ENCODE measurements at regions not wholly inside any gene's neighbourhood (a gene's known extent, or its start where the extent isn't known, plus 50 kb on each side); places are given as distances from the start of the nearest gene placed in this dataset.

DNA sequence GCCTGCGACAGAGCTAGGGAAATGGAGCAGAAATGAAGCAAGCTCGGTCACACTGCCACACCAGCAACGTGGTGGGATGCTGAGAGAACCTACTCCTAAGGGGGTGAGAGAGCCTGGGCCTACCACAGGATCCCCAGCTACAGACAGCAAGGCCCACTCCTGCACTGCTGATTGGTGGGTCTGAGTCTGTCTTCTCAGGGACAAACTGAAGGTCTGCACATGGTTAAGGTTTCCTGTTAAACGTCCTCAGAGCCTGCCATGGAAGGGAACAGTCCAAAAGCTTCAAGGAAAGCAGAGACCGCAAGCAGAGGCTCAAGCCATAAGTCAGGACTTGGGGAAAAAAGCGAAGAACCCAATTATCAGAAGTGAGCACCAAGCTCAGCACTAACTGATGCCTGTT, 53.5 kb upstream of the MED4 start:
- no peak overlapping the region for H3K4me3 ChIP-seq
- FAIRE-seq = no peak
- in situ Hi-C loops (cut with MboI) = no loop called here
- BruUV-seq (replicated peaks) = no TSS peak
- no peak overlapping the region for H3K27ac ChIP-seq (ENCODE audit: extremely low read depth, low read depth, low read length)
- no peaks in the 10 kb centered on the region for H3K36me3 ChIP-seq (ENCODE audit: control insufficient read depth, insufficient read depth, low read length)
- intact Hi-C loops (cut with micrococcal nuclease) = no loop called here
- H3K27me3 ChIP-seq (ENCODE audit: control insufficient read depth in 2 of 2, insufficient read depth in 2 of 2, low read length in 2 of 2) = no peaks in the 10 kb centered on the region
- no peaks in the 10 kb centered on the region for H4K20me1 ChIP-seq (replicated peaks; ENCODE audit: control insufficient read depth, insufficient read depth, low read length)
- no peak overlapping the region for H3K4me2 ChIP-seq (ENCODE audit: insufficient read depth, low read length)
- 0 out of 2 replicates have a peak overlapping the region, but pooled peaks have one; percentile 55 for H2AFZ ChIP-seq (ENCODE audit: low read depth, low read length)
- no peaks in the 10 kb centered on the region for H3K79me2 ChIP-seq (ENCODE audit: control insufficient read depth, insufficient read depth, low read length)
- no peak for TF ChIP-seq NFE2L1 (tag; IDR thresholded peaks at IDR 0.05; ENCODE audit: borderline replicate concordance, low read depth)
- no peak for TF ChIP-seq ZNF431 (CRISPR knock-in tag; IDR thresholded peaks at IDR 0.05)
- no peak for TF ChIP-seq ZBTB26 (CRISPR knock-in tag; IDR thresholded peaks at IDR 0.05)
- no peak for TF ChIP-seq RNF2 (IDR thresholded peaks at IDR 0.05)
- no peak for TF ChIP-seq E2F8 (IDR thresholded peaks at IDR 0.05; ENCODE audit: low read depth, partially characterized antibody)
- no peak for TF ChIP-seq SRSF9 (IDR thresholded peaks at IDR 0.05; ENCODE audit: borderline replicate concordance, low read depth, low read length)
- no peak for TF ChIP-seq TCF7 (IDR thresholded peaks at IDR 0.05; ENCODE audit: borderline replicate concordance)
- no peak for TF ChIP-seq FOXA1 (IDR thresholded peaks at IDR 0.05; ENCODE audit: borderline replicate concordance)
- TF ChIP-seq LCOR (CRISPR knock-in tag; IDR thresholded peaks at IDR 0.05) = no peak
- TF ChIP-seq ARID2 (IDR thresholded peaks at IDR 0.05) = no peak
- TF ChIP-seq, protein P1, sequence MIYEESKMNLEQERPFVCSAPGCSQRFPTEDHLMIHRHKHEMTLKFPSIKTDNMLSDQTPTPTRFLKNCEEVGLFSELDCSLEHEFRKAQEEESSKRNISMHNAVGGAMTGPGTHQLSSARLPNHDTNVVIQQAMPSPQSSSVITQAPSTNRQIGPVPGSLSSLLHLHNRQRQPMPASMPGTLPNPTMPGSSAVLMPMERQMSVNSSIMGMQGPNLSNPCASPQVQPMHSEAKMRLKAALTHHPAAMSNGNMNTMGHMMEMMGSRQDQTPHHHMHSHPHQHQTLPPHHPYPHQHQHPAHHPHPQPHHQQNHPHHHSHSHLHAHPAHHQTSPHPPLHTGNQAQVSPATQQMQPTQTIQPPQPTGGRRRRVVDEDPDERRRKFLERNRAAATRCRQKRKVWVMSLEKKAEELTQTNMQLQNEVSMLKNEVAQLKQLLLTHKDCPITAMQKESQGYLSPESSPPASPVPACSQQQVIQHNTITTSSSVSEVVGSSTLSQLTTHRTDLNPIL (CRISPR knock-in tag; IDR thresholded peaks at IDR 0.05) = no peak
- TF ChIP-seq TFAM (CRISPR knock-in tag; conservative IDR thresholded peaks at IDR 0.05) = no peak
- TF ChIP-seq BACH1 (tag; IDR thresholded peaks at IDR 0.05) = no peak
- no peaks in the 10 kb centered on the region; a peak in 1 of 5 replicates for H3K4me1 ChIP-seq (replicated peaks in 1 of 2; ENCODE audit: control insufficient read depth in 2 of 2, insufficient read depth in 2 of 2, low read length in 2 of 2)
- ChIA-PET POLR2A (interaction anchor here (0.7 to 1.3 kb wide), 2 partner anchors 9 to 13 kb away, joined by 3 to 4 read pairs; no protein-coding TSS in a partner anchor), CTCF (ENCODE audit: low intra/inter-chr PET ratio) (no interaction called here)
- no peaks in the 10 kb centered on the region for H3K9me1 ChIP-seq (ENCODE audit: control insufficient read depth, insufficient read depth, low read length)
- H3K9ac ChIP-seq (ENCODE audit: insufficient read depth in 1 of 2, low read depth in 2 of 2, low read length in 2 of 2) = no peak overlapping the region
- no peaks in the 10 kb centered on the region for H3K9me3 ChIP-seq (replicated peaks; ENCODE audit: control insufficient read depth, insufficient read depth, low read depth, low read length)
- WGBS (ENCODE audit: insufficient coverage, low coverage, missing lambda C conversion rate) = 23% methylated on average over 6 of the region's 6 CpGs
- no peak for DNase-seq (ENCODE audit: extremely low read depth in 1 of 4, low spot score in 3 of 4)
- no peak for ATAC-seq
